Lower leg skin (tissue), 3 donors: ENCODE measurements at regions not wholly inside any gene's neighbourhood (a gene's known extent, or its start where the extent isn't known, plus 50 kb on each side); places are given as distances from the start of the nearest gene placed in this dataset.

Experiments used
- POLR2A ChIP-seq, 2 donors: fragments of 450-650 bp; IDR thresholded peaks; one replicate each; pipeline ENCODE4 v1.6.1; 2016 to 2017; ENCODE audit warnings: antibody characterized with exemption in 2 of 2, mild to moderate bottlenecking in 1 of 2, moderate library complexity in 1 of 2
- TF ChIP-seq, protein P1 (sequence below), 3 donors: fragments of 450-650 bp; IDR thresholded peaks; one replicate each; pipeline ENCODE4 v1.5.1; 2016; ENCODE audit warnings: antibody characterized with exemption in 3 of 3, mild to moderate bottlenecking in 3 of 3, moderate library complexity in 2 of 3

DNA sequence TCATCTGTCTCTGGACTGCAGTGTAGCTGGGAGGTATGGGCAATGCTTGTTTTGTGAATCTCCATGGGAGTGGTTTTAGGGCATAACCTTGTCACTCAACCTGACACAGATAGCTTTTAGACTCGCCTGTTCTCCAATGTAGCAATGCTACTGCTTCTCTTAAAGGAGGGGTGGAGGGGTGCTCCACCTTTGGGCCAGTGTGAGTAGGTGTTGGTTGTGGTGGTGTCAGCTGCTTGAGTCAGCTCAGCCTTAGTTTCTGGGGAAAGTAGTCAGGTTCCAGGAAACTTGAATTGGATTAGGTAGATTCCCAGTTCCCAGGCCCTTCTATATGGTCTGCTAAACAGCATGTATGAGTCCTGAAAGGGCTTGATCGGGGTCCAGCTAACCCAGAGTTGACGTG is 91.1 kb upstream of the PLPPR1 start:
- TF ChIP-seq, protein P1, sequence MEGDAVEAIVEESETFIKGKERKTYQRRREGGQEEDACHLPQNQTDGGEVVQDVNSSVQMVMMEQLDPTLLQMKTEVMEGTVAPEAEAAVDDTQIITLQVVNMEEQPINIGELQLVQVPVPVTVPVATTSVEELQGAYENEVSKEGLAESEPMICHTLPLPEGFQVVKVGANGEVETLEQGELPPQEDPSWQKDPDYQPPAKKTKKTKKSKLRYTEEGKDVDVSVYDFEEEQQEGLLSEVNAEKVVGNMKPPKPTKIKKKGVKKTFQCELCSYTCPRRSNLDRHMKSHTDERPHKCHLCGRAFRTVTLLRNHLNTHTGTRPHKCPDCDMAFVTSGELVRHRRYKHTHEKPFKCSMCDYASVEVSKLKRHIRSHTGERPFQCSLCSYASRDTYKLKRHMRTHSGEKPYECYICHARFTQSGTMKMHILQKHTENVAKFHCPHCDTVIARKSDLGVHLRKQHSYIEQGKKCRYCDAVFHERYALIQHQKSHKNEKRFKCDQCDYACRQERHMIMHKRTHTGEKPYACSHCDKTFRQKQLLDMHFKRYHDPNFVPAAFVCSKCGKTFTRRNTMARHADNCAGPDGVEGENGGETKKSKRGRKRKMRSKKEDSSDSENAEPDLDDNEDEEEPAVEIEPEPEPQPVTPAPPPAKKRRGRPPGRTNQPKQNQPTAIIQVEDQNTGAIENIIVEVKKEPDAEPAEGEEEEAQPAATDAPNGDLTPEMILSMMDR (IDR thresholded peaks at IDR 0.05), result no peak
- TF ChIP-seq POLR2A (IDR thresholded peaks at IDR 0.05), result no peak
